ENCODE measurements at regions not wholly inside any gene's neighbourhood (a gene's known extent, or its start where the extent isn't known, plus 50 kb on each side); places are given as distances from the start of the nearest gene placed in this dataset.

DNA sequence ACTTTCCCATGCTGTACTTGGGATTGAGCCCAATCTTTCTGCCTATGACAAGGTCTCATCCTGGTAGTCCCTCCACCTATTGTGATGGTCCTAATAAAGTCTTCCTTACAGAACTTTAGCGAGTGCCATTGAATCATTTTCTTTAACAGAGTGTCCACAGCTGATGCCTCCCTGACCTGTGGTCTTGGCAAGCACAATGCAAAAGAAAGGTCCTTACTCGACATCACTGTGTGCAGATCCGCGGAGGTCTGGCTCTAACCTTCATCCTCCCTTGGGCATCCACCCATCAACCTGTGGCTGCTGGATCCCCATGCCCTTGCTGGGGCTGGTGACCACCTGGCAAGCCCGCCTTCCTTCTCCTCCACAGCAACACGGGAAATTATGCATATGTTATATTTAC is 1203.9 kb downstream of the TBC1D22A start:
- TF ChIP-seq CTCF (conservative IDR thresholded peaks at IDR 0.05; ENCODE audit: low read depth, low read length) = no peak
- no peak for TF ChIP-seq EZH2phosphoT487 (IDR thresholded peaks at IDR 0.05; ENCODE audit: borderline replicate concordance, low read length)
- TF ChIP-seq EZH2 (IDR thresholded peaks at IDR 0.05; ENCODE audit: low read length, unreplicated experiment) = no peak

All from PC-3 (cell line).